PC-9 (cell line): ENCODE measurements at regions not wholly inside any gene's neighbourhood (a gene's known extent, or its start where the extent isn't known, plus 50 kb on each side); places are given as distances from the start of the nearest gene placed in this dataset.

ENCODE experiments used
- CTCF ChIP-seq: fragments of 200-600 bp; sonication (generic); conservative IDR thresholded peaks from 2 replicates; pipeline ENCODE4 v1.6.1; 2017; ENCODE audit warnings: mixed run types, antibody characterized with exemption, mild to moderate bottlenecking, moderate library complexity
- EZH2 ChIP-seq: fragments of 200-600 bp; sonication (generic); IDR thresholded peaks from 2 replicates; pipeline ENCODE4 v1.8.0; 2017; ENCODE audit warnings: antibody characterized with exemption, low read depth

GRCh38 chr1:64343105-64343822, 126.7 kb upstream of the CACHD1 start:
- TF ChIP-seq CTCF (no peak), EZH2 (no peak)
